ENCODE measurements at regions not wholly inside any gene's neighbourhood (a gene's known extent, or its start where the extent isn't known, plus 50 kb on each side); places are given as distances from the start of the nearest gene placed in this dataset.
A peak's percentile ranks its signal among the peaks of the same experiment; 100 is the strongest.

- no peak for DNase-seq (ENCODE audit: low read depth, low spot score)
These were observed 320.9 kb downstream of the TFEC start for GRCh38 chr7:115709664-115710063.

GRCh38 chr7:115708013-115708341 lies 322.6 kb downstream of the TFEC start:
- no peak for DNase-seq (ENCODE audit: low read depth, low spot score)

- no peak for DNase-seq (ENCODE audit: low read depth, low spot score)
These were observed 323.1 kb downstream of the TFEC start for GRCh38 chr7:115707258-115708012.

- DNase-seq (ENCODE audit: low read depth, low spot score) = no peak
These were observed 325.7 kb downstream of the TFEC start for GRCh38 chr7:115704884-115705283.

GRCh38 chr7:115701141-115701540 lies 329.4 kb downstream of the TFEC start:
- no peak for DNase-seq (ENCODE audit: low read depth, low spot score)

GRCh38 chr7:115694424-115694823 lies 336.1 kb downstream of the TFEC start:
- no peak for DNase-seq (ENCODE audit: low read depth, low spot score)

GRCh38 chr7:115693779-115694178 lies 336.8 kb downstream of the TFEC start:
- DNase-seq (ENCODE audit: low read depth, low spot score) = no peak

GRCh38 chr7:115689941-115690340 lies 340.6 kb downstream of the TFEC start:
- no peak for DNase-seq (ENCODE audit: low read depth, low spot score)

- no peak for DNase-seq (ENCODE audit: low read depth, low spot score)
These were observed 347.5 kb downstream of the TFEC start for GRCh38 chr7:115683093-115683492.

- DNase-seq (ENCODE audit: low read depth, low spot score) = no peak
These were observed 348.1 kb downstream of the TFEC start for GRCh38 chr7:115682507-115682906.

GRCh38 chr7:115680921-115681320 lies 349.6 kb downstream of the TFEC start:
- DNase-seq (ENCODE audit: low read depth, low spot score) = no peak

GRCh38 chr7:115679976-115680375 lies 350.6 kb downstream of the TFEC start:
- DNase-seq (ENCODE audit: low read depth, low spot score) = peak; percentile 8

GRCh38 chr7:115679423-115679822 lies 351.1 kb downstream of the TFEC start:
- DNase-seq (ENCODE audit: low read depth, low spot score) = no peak

GRCh38 chr7:115678086-115678982 lies 352.2 kb downstream of the TFEC start:
- DNase-seq (ENCODE audit: low read depth, low spot score) = no peak

GRCh38 chr7:115676707-115677106 lies 353.9 kb downstream of the TFEC start:
- no peak for DNase-seq (ENCODE audit: low read depth, low spot score)

- no peak for DNase-seq (ENCODE audit: low read depth, low spot score)
These were observed 354.5 kb downstream of the TFEC start for GRCh38 chr7:115676080-115676479.

GRCh38 chr7:115674467-115675024 lies 356.0 kb downstream of the TFEC start:
- DNase-seq (ENCODE audit: low read depth, low spot score) = no peak

- no peak for DNase-seq (ENCODE audit: low read depth, low spot score)
These were observed 358.5 kb downstream of the TFEC start for GRCh38 chr7:115672024-115672423.

GRCh38 chr7:115662676-115663075 lies 367.9 kb downstream of the TFEC start:
- no peak for DNase-seq (ENCODE audit: low read depth, low spot score)

GRCh38 chr7:115662120-115662519 lies 368.4 kb downstream of the TFEC start:
- no peak for DNase-seq (ENCODE audit: low read depth, low spot score)

GRCh38 chr7:115658223-115658622 lies 372.3 kb downstream of the TFEC start:
- no peak for DNase-seq (ENCODE audit: low read depth, low spot score)

GRCh38 chr7:115654384-115655214 lies 376.0 kb downstream of the TFEC start:
- no peak for DNase-seq (ENCODE audit: low read depth, low spot score)
